ENCODE measurements at regions not wholly inside any gene's neighbourhood (a gene's known extent, or its start where the extent isn't known, plus 50 kb on each side); places are given as distances from the start of the nearest gene placed in this dataset.

GRCh38 chr11:69984457-69985261, 93.5 kb upstream of the ANO1 start:
- Mint-ChIP-seq H3K36me3 (ENCODE audit: low read depth, unreplicated experiment) (no peaks in the 10 kb centered on the region), H3K27me3 (ENCODE audit: unreplicated experiment) (peaks cover 12% of the 10 kb centered on the region), H3K9me3 (ENCODE audit: unreplicated experiment) (no peaks in the 10 kb centered on the region), H3K4me1 (ENCODE audit: unreplicated experiment) (peaks cover 13% of the 10 kb centered on the region), H3K27ac (ENCODE audit: unreplicated experiment) (no peak overlapping the region), H3K4me3 (ENCODE audit: unreplicated experiment) (no peak overlapping the region)
- no peak for TF ChIP-seq CTCF (IDR thresholded peaks at IDR 0.05; ENCODE audit: unreplicated experiment)
- peak; percentile 26 for DNase-seq (ENCODE audit: low spot score)

- no peak for DNase-seq (ENCODE audit: low spot score)
- Mint-ChIP-seq H3K4me3 (ENCODE audit: unreplicated experiment) (no peak overlapping the region), H3K27ac (ENCODE audit: unreplicated experiment) (no peak overlapping the region)
Measured at GRCh38 chr11:69985331-69985640, 92.8 kb upstream of the ANO1 start.

GRCh38 chr11:69985641-69986439, 92.3 kb upstream of the ANO1 start:
- no peak overlapping the region for H3K4me3 Mint-ChIP-seq (ENCODE audit: unreplicated experiment)
- peaks cover 12% of the 10 kb centered on the region for H3K27me3 Mint-ChIP-seq (ENCODE audit: unreplicated experiment)
- H3K36me3 Mint-ChIP-seq (ENCODE audit: low read depth, unreplicated experiment), result no peaks in the 10 kb centered on the region
- DNase-seq (ENCODE audit: low spot score), result no peak
- no peaks in the 10 kb centered on the region for H3K9me3 Mint-ChIP-seq (ENCODE audit: unreplicated experiment)
- no peak for TF ChIP-seq CTCF (IDR thresholded peaks at IDR 0.05; ENCODE audit: unreplicated experiment)
- H3K4me1 Mint-ChIP-seq (ENCODE audit: unreplicated experiment), result peaks cover 13% of the 10 kb centered on the region
- H3K27ac Mint-ChIP-seq (ENCODE audit: unreplicated experiment), result no peak overlapping the region

More at GRCh38 chr11:69985331-69985640, 92.8 kb upstream of the ANO1 start:
- H3K9me3 Mint-ChIP-seq (ENCODE audit: unreplicated experiment), result no peaks in the 10 kb centered on the region
- no peaks in the 10 kb centered on the region for H3K36me3 Mint-ChIP-seq (ENCODE audit: low read depth, unreplicated experiment)
- peaks cover 13% of the 10 kb centered on the region for H3K4me1 Mint-ChIP-seq (ENCODE audit: unreplicated experiment)
- peaks cover 12% of the 10 kb centered on the region for H3K27me3 Mint-ChIP-seq (ENCODE audit: unreplicated experiment)
- TF ChIP-seq CTCF (IDR thresholded peaks at IDR 0.05; ENCODE audit: unreplicated experiment), result no peak

GRCh38 chr11:69986440-69986787, 91.7 kb upstream of the ANO1 start:
- Mint-ChIP-seq H3K27me3 (ENCODE audit: unreplicated experiment) (peaks cover 12% of the 10 kb centered on the region), H3K4me3 (ENCODE audit: unreplicated experiment) (no peak overlapping the region), H3K36me3 (ENCODE audit: low read depth, unreplicated experiment) (no peaks in the 10 kb centered on the region), H3K27ac (ENCODE audit: unreplicated experiment) (no peak overlapping the region), H3K4me1 (ENCODE audit: unreplicated experiment) (peaks cover 13% of the 10 kb centered on the region), H3K9me3 (ENCODE audit: unreplicated experiment) (no peaks in the 10 kb centered on the region)
- no peak for DNase-seq (ENCODE audit: low spot score)
- TF ChIP-seq CTCF (IDR thresholded peaks at IDR 0.05; ENCODE audit: unreplicated experiment), result no peak

- H3K4me3 Mint-ChIP-seq (ENCODE audit: unreplicated experiment), result no peak overlapping the region
Measured at GRCh38 chr11:69986830-69987229, 91.3 kb upstream of the ANO1 start.

More at GRCh38 chr11:69986830-69987229, 91.3 kb upstream of the ANO1 start:
- DNase-seq (ENCODE audit: low spot score), result no peak
- H3K4me1 Mint-ChIP-seq (ENCODE audit: unreplicated experiment), result peaks cover 13% of the 10 kb centered on the region
- peaks cover 12% of the 10 kb centered on the region for H3K27me3 Mint-ChIP-seq (ENCODE audit: unreplicated experiment)
- H3K9me3 Mint-ChIP-seq (ENCODE audit: unreplicated experiment), result no peaks in the 10 kb centered on the region
- H3K36me3 Mint-ChIP-seq (ENCODE audit: low read depth, unreplicated experiment), result no peaks in the 10 kb centered on the region
- H3K27ac Mint-ChIP-seq (ENCODE audit: unreplicated experiment), result no peak overlapping the region
- no peak for TF ChIP-seq CTCF (IDR thresholded peaks at IDR 0.05; ENCODE audit: unreplicated experiment)
